WTC11 (cell line): ENCODE measurements at regions not wholly inside any gene's neighbourhood (a gene's known extent, or its start where the extent isn't known, plus 50 kb on each side); places are given as distances from the start of the nearest gene placed in this dataset.

Experiments
- ATAC-seq: fragments of 200-7000 bp; cut with Tn5 transposase; 2 replicates; pipeline ENCODE4 v1.10.0; 2021; ENCODE audit warnings: mild to moderate bottlenecking, moderate library complexity
- CTCF ChIA-PET: fragments of 300-600 bp; sonication (Branson Sonifier 250); formaldehyde crosslinking; loops from one replicate; lab custom pipeline; 2021; ENCODE audit warnings: antibody characterized with exemption; lab: Charles Lee
- POLR2A ChIA-PET: fragments of 350-600 bp; sonication (Branson Sonifier 250); formaldehyde crosslinking; loops from one replicate; lab custom pipeline; 2021; ENCODE audit warnings: antibody characterized with exemption; lab: Charles Lee
- DNase-seq: peaks from one replicate; pipeline ENCODE4 v3.0.0; 2021; ENCODE audit warnings: low spot score
- H3K27ac Mint-ChIP-seq: 2 replicates; pipeline ENCODE4 v1.8.0; 2021; ENCODE audit warnings: mixed read lengths
- H3K27me3 Mint-ChIP-seq: 2 replicates; pipeline ENCODE4 v1.8.0; 2021; ENCODE audit warnings: low read depth, mild to moderate bottlenecking, moderate library complexity, mixed read lengths
- H3K36me3 Mint-ChIP-seq: 2 replicates; pipeline ENCODE4 v1.8.0; 2021; ENCODE audit warnings: mixed read lengths
- H3K4me1 Mint-ChIP-seq: 2 replicates; pipeline ENCODE4 v1.8.0; 2022; ENCODE audit warnings: mixed read lengths
- H3K4me3 Mint-ChIP-seq: 2 replicates; pipeline ENCODE4 v1.8.0; 2021; ENCODE audit warnings: mild to moderate bottlenecking, moderate library complexity, mixed read lengths
- H3K9me3 Mint-ChIP-seq: 2 replicates; pipeline ENCODE4 v1.8.0; 2021; ENCODE audit warnings: mixed read lengths
- ATF1 ChIP-seq: sonication (generic); formaldehyde crosslinking; IDR thresholded peaks from 2 replicates; pipeline ENCODE4 v1.8.1; 2023; ENCODE audit warnings: mild to moderate bottlenecking, moderate library complexity, missing genetic modification reagents
- ATF3 ChIP-seq: sonication (generic); formaldehyde crosslinking; conservative IDR thresholded peaks from 2 replicates; pipeline ENCODE4 v1.8.1; 2022; ENCODE audit warnings: mild to moderate bottlenecking, missing genetic modification reagents
- CREM ChIP-seq: sonication (generic); formaldehyde crosslinking; IDR thresholded peaks from 2 replicates; pipeline ENCODE4 v1.8.1; 2022; ENCODE audit warnings: mild to moderate bottlenecking, missing genetic modification reagents, moderate library complexity
- CTCF ChIP-seq: fragments of 200-600 bp; IDR thresholded peaks from 2 replicates; pipeline ENCODE4 v1.8.0; 2022; ENCODE audit warnings: antibody characterized with exemption
- ELF4 ChIP-seq: sonication (generic); formaldehyde crosslinking; IDR thresholded peaks from 2 replicates; pipeline ENCODE4 v1.8.1; 2022; ENCODE audit warnings: low read depth, mild to moderate bottlenecking, moderate library complexity, missing genetic modification reagents
- ESRRA ChIP-seq: sonication (generic); formaldehyde crosslinking; IDR thresholded peaks from 2 replicates; pipeline ENCODE4 v1.8.1; 2022; ENCODE audit warnings: mild to moderate bottlenecking, missing genetic modification reagents, borderline replicate concordance
- ETV6 ChIP-seq: sonication (generic); formaldehyde crosslinking; IDR thresholded peaks from 2 replicates; pipeline ENCODE4 v1.8.1; 2022; ENCODE audit warnings: mild to moderate bottlenecking, missing genetic modification reagents
- HMGA2 ChIP-seq: fragments of 250-450 bp; sonication (Bioruptor Pico); IDR thresholded peaks from 2 replicates; pipeline ENCODE4 v1.4.0; 2021; ENCODE audit warnings: mild to moderate bottlenecking, moderate library complexity
- JUN ChIP-seq: sonication (generic); formaldehyde crosslinking; IDR thresholded peaks from 2 replicates; pipeline ENCODE4 v1.8.0; 2023; ENCODE audit warnings: mild to moderate bottlenecking, missing genetic modification reagents
- MXD4 ChIP-seq: fragments of 250-450 bp; sonication (Bioruptor Pico); IDR thresholded peaks from 2 replicates; pipeline ENCODE4 v1.8.0; 2021; ENCODE audit warnings: mild to moderate bottlenecking, moderate library complexity, borderline replicate concordance
- NR1H2 ChIP-seq: sonication (generic); formaldehyde crosslinking; IDR thresholded peaks from 2 replicates; pipeline ENCODE4 v1.9.0; 2021; ENCODE audit warnings: mild to moderate bottlenecking, moderate library complexity, missing genetic modification reagents
- OVOL2 ChIP-seq: fragments of 250-450 bp; sonication (Bioruptor Pico); IDR thresholded peaks from 2 replicates; pipeline ENCODE4 v1.9.0; 2021; ENCODE audit warnings: mild to moderate bottlenecking, borderline replicate concordance
- PRDM15 ChIP-seq: sonication (generic); formaldehyde crosslinking; IDR thresholded peaks from 2 replicates; pipeline ENCODE4 v1.8.0; 2022; ENCODE audit warnings: missing genetic modification reagents
- PREB ChIP-seq: sonication (generic); formaldehyde crosslinking; IDR thresholded peaks from 2 replicates; pipeline ENCODE4 v1.8.1; 2022; ENCODE audit warnings: mild to moderate bottlenecking, missing genetic modification reagents, moderate library complexity, borderline replicate concordance
- TEAD4 ChIP-seq: sonication (generic); formaldehyde crosslinking; IDR thresholded peaks from 2 replicates; pipeline ENCODE4 v1.8.0; 2022; ENCODE audit warnings: mild to moderate bottlenecking, missing genetic modification reagents
- USF2 ChIP-seq: sonication (generic); formaldehyde crosslinking; IDR thresholded peaks from 2 replicates; pipeline ENCODE4 v1.8.1; 2023; ENCODE audit warnings: mild to moderate bottlenecking, missing genetic modification reagents, moderate library complexity
- ZNF121 ChIP-seq: sonication (generic); formaldehyde crosslinking; IDR thresholded peaks from 2 replicates; pipeline ENCODE4 v1.8.0; 2023; ENCODE audit warnings: missing genetic modification reagents
- ZNF317 ChIP-seq: sonication (generic); formaldehyde crosslinking; IDR thresholded peaks from 2 replicates; pipeline ENCODE4 v1.8.1; 2023; ENCODE audit warnings: low read depth, mild to moderate bottlenecking, moderate library complexity, missing genetic modification reagents, borderline replicate concordance

- H3K4me3 Mint-ChIP-seq: no peak overlapping the region
- POLR2A ChIA-PET: no interaction called here
- peaks cover 6% of the 10 kb centered on the region for H3K9me3 Mint-ChIP-seq
- H3K27me3 Mint-ChIP-seq: no peaks in the 10 kb centered on the region; the same call in 1 of the 2 replicates
- H3K27ac Mint-ChIP-seq: no peak overlapping the region
- peaks cover 6% of the 10 kb centered on the region for H3K36me3 Mint-ChIP-seq
- no peak for DNase-seq
- ATAC-seq: no peak
- CTCF ChIA-PET: no interaction called here
- H3K4me1 Mint-ChIP-seq: peaks cover 11% of the 10 kb centered on the region
- TF ChIP-seq JUN (CRISPR knock-in tag): no peak
- TF ChIP-seq ELF4 (CRISPR knock-in tag): no peak
- TF ChIP-seq USF2: no peak
- TF ChIP-seq ATF1: no peak
- TF ChIP-seq MXD4: no peak
- TF ChIP-seq HMGA2: no peak
- TF ChIP-seq ETV6 (CRISPR knock-in tag): no peak
- no peak for TF ChIP-seq PREB (CRISPR knock-in tag)
- no peak for TF ChIP-seq ZNF317 (CRISPR knock-in tag)
These were observed 167.3 kb downstream of the MID1IP1 start for GRCh38 chrX:38968344-38969216.

- CTCF ChIA-PET: no interaction called here
- H3K9me3 Mint-ChIP-seq: no peaks in the 10 kb centered on the region
These were observed 168.8 kb downstream of the MID1IP1 start for GRCh38 chrX:38970074-38970473.

More at GRCh38 chrX:38970074-38970473, 168.8 kb downstream of the MID1IP1 start:
- DNase-seq: no peak
- TF ChIP-seq TEAD4 (CRISPR knock-in tag) (no peak), CTCF (no peak), CREM (no peak), PRDM15 (CRISPR knock-in tag) (no peak), JUN (CRISPR knock-in tag) (no peak), ZNF121 (no peak), ZNF317 (CRISPR knock-in tag) (no peak), OVOL2 (CRISPR knock-in tag) (no peak), ESRRA (no peak), NR1H2 (CRISPR knock-in tag) (no peak), ATF3 (CRISPR knock-in tag) (no peak)
- no peak overlapping the region for H3K4me3 Mint-ChIP-seq
- H3K36me3 Mint-ChIP-seq: no peaks in the 10 kb centered on the region
- no peak for ATAC-seq
- H3K4me1 Mint-ChIP-seq: peaks cover 11% of the 10 kb centered on the region
- POLR2A ChIA-PET: no interaction called here
- no peak overlapping the region for H3K27ac Mint-ChIP-seq
- no peaks in the 10 kb centered on the region; the same call in 1 of the 2 replicates for H3K27me3 Mint-ChIP-seq
